ENCODE measurements at regions not wholly inside any gene's neighbourhood (a gene's known extent, or its start where the extent isn't known, plus 50 kb on each side); places are given as distances from the start of the nearest gene placed in this dataset.

DNA sequence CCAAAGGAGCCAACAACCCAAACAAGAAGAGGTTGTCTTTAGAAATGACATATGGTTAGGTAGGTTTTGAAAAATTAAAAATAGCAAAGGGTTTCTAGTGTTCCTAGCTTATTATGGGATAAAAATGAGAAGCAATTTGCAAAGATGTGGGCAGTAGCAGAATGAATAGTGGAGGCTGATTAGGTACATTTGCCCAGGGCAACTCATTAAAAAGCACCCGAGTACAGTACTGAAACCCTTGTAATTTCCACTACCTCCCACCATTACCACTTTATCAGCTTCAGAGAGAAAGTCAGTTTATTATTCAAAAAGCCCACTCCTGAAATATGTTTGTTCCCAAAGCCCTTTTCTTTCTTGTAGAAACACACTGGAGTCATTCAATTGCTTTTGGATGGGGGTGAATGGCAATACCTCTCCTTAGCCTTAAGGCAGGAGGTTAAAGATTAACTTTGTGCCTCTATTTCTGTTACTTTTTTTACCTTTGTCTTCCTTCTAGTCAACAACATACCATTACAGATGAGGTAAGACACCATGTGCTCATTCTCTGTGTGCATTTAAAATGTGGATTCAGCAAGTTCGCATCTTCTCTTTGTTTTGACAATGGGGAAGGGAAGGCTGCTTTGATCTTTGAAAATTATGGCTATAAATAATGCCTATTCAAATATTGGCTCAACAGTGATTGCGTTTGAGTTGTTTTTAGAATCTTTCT, 353.8 kb upstream of the CASK start:
- TF ChIP-seq FOSL1 (IDR thresholded peaks at IDR 0.05; ENCODE audit: low read depth) = no peak
- no peak for TF ChIP-seq EGR1 (IDR thresholded peaks at IDR 0.05; ENCODE audit: low read depth)
- TF ChIP-seq, protein P1, sequence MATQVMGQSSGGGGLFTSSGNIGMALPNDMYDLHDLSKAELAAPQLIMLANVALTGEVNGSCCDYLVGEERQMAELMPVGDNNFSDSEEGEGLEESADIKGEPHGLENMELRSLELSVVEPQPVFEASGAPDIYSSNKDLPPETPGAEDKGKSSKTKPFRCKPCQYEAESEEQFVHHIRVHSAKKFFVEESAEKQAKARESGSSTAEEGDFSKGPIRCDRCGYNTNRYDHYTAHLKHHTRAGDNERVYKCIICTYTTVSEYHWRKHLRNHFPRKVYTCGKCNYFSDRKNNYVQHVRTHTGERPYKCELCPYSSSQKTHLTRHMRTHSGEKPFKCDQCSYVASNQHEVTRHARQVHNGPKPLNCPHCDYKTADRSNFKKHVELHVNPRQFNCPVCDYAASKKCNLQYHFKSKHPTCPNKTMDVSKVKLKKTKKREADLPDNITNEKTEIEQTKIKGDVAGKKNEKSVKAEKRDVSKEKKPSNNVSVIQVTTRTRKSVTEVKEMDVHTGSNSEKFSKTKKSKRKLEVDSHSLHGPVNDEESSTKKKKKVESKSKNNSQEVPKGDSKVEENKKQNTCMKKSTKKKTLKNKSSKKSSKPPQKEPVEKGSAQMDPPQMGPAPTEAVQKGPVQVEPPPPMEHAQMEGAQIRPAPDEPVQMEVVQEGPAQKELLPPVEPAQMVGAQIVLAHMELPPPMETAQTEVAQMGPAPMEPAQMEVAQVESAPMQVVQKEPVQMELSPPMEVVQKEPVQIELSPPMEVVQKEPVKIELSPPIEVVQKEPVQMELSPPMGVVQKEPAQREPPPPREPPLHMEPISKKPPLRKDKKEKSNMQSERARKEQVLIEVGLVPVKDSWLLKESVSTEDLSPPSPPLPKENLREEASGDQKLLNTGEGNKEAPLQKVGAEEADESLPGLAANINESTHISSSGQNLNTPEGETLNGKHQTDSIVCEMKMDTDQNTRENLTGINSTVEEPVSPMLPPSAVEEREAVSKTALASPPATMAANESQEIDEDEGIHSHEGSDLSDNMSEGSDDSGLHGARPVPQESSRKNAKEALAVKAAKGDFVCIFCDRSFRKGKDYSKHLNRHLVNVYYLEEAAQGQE (IDR thresholded peaks at IDR 0.05; ENCODE audit: low read depth) = no peak
- no peak for TF ChIP-seq RAD21 (IDR thresholded peaks at IDR 0.05; ENCODE audit: low read depth)
- TF ChIP-seq, protein P2, sequence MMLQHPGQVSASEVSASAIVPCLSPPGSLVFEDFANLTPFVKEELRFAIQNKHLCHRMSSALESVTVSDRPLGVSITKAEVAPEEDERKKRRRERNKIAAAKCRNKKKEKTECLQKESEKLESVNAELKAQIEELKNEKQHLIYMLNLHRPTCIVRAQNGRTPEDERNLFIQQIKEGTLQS (IDR thresholded peaks at IDR 0.05) = no peak
- TF ChIP-seq CEBPB (IDR thresholded peaks at IDR 0.05; ENCODE audit: low read depth) = no peak
- TF ChIP-seq TCF7L2 (IDR thresholded peaks at IDR 0.05; ENCODE audit: borderline replicate concordance, extremely low read depth, insufficient read depth, insufficient read length) = no peak
- TF ChIP-seq ZFX (IDR thresholded peaks at IDR 0.05) = no peak
- no peak for TF ChIP-seq POLR2AphosphoS5 (IDR thresholded peaks at IDR 0.05; ENCODE audit: low read depth, low read length)
- no peak for TF ChIP-seq SRF (IDR thresholded peaks at IDR 0.05; ENCODE audit: low read depth)
- TF ChIP-seq SIN3A (IDR thresholded peaks at IDR 0.05; ENCODE audit: low read depth) = no peak
- TF ChIP-seq POLR2A (IDR thresholded peaks at IDR 0.05; ENCODE audit: borderline replicate concordance, extremely low read depth, insufficient read depth, insufficient read length) = no peak
- TF ChIP-seq, protein P3, sequence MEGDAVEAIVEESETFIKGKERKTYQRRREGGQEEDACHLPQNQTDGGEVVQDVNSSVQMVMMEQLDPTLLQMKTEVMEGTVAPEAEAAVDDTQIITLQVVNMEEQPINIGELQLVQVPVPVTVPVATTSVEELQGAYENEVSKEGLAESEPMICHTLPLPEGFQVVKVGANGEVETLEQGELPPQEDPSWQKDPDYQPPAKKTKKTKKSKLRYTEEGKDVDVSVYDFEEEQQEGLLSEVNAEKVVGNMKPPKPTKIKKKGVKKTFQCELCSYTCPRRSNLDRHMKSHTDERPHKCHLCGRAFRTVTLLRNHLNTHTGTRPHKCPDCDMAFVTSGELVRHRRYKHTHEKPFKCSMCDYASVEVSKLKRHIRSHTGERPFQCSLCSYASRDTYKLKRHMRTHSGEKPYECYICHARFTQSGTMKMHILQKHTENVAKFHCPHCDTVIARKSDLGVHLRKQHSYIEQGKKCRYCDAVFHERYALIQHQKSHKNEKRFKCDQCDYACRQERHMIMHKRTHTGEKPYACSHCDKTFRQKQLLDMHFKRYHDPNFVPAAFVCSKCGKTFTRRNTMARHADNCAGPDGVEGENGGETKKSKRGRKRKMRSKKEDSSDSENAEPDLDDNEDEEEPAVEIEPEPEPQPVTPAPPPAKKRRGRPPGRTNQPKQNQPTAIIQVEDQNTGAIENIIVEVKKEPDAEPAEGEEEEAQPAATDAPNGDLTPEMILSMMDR (IDR thresholded peaks at IDR 0.05 in 2 of 3, conservative IDR thresholded peaks at IDR 0.05 in 1 of 3; ENCODE audit: borderline replicate concordance in 1 of 3, insufficient read depth in 1 of 3, low read depth in 2 of 3, low read length in 2 of 3) = no peak
- TF ChIP-seq, protein P4, sequence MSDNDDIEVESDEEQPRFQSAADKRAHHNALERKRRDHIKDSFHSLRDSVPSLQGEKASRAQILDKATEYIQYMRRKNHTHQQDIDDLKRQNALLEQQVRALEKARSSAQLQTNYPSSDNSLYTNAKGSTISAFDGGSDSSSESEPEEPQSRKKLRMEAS (IDR thresholded peaks at IDR 0.05) = no peak
- no peak for TF ChIP-seq YY1 (IDR thresholded peaks at IDR 0.05; ENCODE audit: extremely low read depth, insufficient replicate concordance, low read depth, low read length)
- no peak for TF ChIP-seq ELF1 (IDR thresholded peaks at IDR 0.05; ENCODE audit: borderline replicate concordance, low read depth)
- TF ChIP-seq ZNF274 (IDR thresholded peaks at IDR 0.05; ENCODE audit: low read depth, low read length) = no peak
- no peak for TF ChIP-seq EZH2phosphoT487 (IDR thresholded peaks at IDR 0.05; ENCODE audit: borderline replicate concordance)
- TF ChIP-seq CBX3 (IDR thresholded peaks at IDR 0.05; ENCODE audit: low read depth) = no peak
- TF ChIP-seq EZH2 (IDR thresholded peaks at IDR 0.05) = no peak
- no peak overlapping the region for H2AFZ ChIP-seq (ENCODE audit: low read depth, low read length, poor library complexity, severe bottlenecking)
- no peak overlapping the region for H3K4me3 ChIP-seq (replicated peaks in 1 of 2; ENCODE audit: low read depth in 1 of 2, low read length in 2 of 2)
- no peaks in the 10 kb centered on the region for H3K4me1 ChIP-seq (ENCODE audit: control insufficient read depth in 1 of 2, insufficient read depth in 2 of 2, low read length in 2 of 2)
- BruUV-seq (replicated peaks) = no TSS peak
- ChIA-PET RAD21 (ENCODE audit: low non-redundant PET in 1 of 2, low total read pairs in 2 of 2, uncharacterized antibody in 2 of 2, unreplicated experiment in 2 of 2) (no interaction called here), POLR2A (no interaction called here), CTCF (no interaction called here)
- ATAC-seq (no peak), DNase-seq (ENCODE audit: low read depth, low spot score) (no peak)
- H3K4me2 ChIP-seq (ENCODE audit: low read length) = no peak overlapping the region
- H3K9me2 ChIP-seq (ENCODE audit: insufficient read depth) = no peaks in the 10 kb centered on the region
- intact Hi-C loops (cut with micrococcal nuclease) = no loop called here
- no peaks in the 10 kb centered on the region for H3K79me2 ChIP-seq (ENCODE audit: insufficient read depth, low read length)
- H3K27me3 ChIP-seq (ENCODE audit: insufficient read depth, low read length) = no peaks in the 10 kb centered on the region
- no peaks in the 10 kb centered on the region for H3K36me3 ChIP-seq (ENCODE audit: control insufficient read depth in 1 of 2, insufficient read depth in 2 of 2, low read length in 2 of 2)
- no peak overlapping the region for H3K9ac ChIP-seq (ENCODE audit: low read length)
- no peaks in the 10 kb centered on the region for H4K20me1 ChIP-seq (ENCODE audit: insufficient read depth)
- no peak overlapping the region for H3K27ac ChIP-seq (ENCODE audit: low read depth, low read length)
- no peaks in the 10 kb centered on the region for H3K9me3 ChIP-seq (ENCODE audit: control insufficient read depth in 1 of 2, insufficient read depth in 1 of 2, low read depth in 1 of 2, low read length in 2 of 2)

All from HCT116 (cell line).